ENCODE measurements at regions not wholly inside any gene's neighbourhood (a gene's known extent, or its start where the extent isn't known, plus 50 kb on each side); places are given as distances from the start of the nearest gene placed in this dataset.

GRCh38 chrX:22934640-22935039 lies 65.1 kb upstream of the DDX53 start:
- DNase-seq (ENCODE audit: low read depth, low spot score) = no peak
- H3K4me3 ChIP-seq = no peak overlapping the region
- in situ Hi-C loops (cut with MboI) (no loop called here), intact Hi-C loops (cut with micrococcal nuclease; ENCODE audit: unreplicated experiment) (no loop called here)
- TF ChIP-seq EZH2 (IDR thresholded peaks at IDR 0.05; ENCODE audit: borderline replicate concordance, control insufficient read depth, low read depth, low read length) (no peak), JUNB (IDR thresholded peaks at IDR 0.05) (no peak), ZBTB40 (IDR thresholded peaks at IDR 0.05; ENCODE audit: borderline replicate concordance) (no peak), HDAC6 (IDR thresholded peaks at IDR 0.05; ENCODE audit: unreplicated experiment) (no peak), KAT2A (conservative IDR thresholded peaks at IDR 0.05; ENCODE audit: control insufficient read depth, low read depth, low read length) (no peak), ZBTB4 (CRISPR knock-in tag; IDR thresholded peaks at IDR 0.05) (no peak), RFX5 (IDR thresholded peaks at IDR 0.05; ENCODE audit: low read depth, low read length) (no peak), SIN3A (IDR thresholded peaks at IDR 0.05; ENCODE audit: low read depth, low read length) (no peak), HDGF (IDR thresholded peaks at IDR 0.05) (no peak), NR2C1 (IDR thresholded peaks at IDR 0.05) (no peak), ZNF217 (IDR thresholded peaks at IDR 0.05) (no peak), TARDBP (IDR thresholded peaks at IDR 0.05; ENCODE audit: borderline replicate concordance) (no peak), NR2F1 (conservative IDR thresholded peaks at IDR 0.05) (no peak), TCF3 (IDR thresholded peaks at IDR 0.05; ENCODE audit: borderline replicate concordance, insufficient read depth, low read depth, low read length) (no peak), MEF2A (IDR thresholded peaks at IDR 0.05; ENCODE audit: insufficient read depth, low read depth, low read length) (no peak), E2F4 (IDR thresholded peaks at IDR 0.05; ENCODE audit: low read depth, low read length) (no peak), TCF12 (IDR thresholded peaks at IDR 0.05; ENCODE audit: low read depth, low read length) (no peak)
- H3K9ac ChIP-seq (ENCODE audit: control insufficient read depth, insufficient read depth, low read length) = no peak overlapping the region
- no peaks in the 10 kb centered on the region for H3K36me3 ChIP-seq (ENCODE audit: control insufficient read depth in 2 of 2, insufficient read depth in 2 of 2, low read length in 1 of 2)
- H4K20me1 ChIP-seq (ENCODE audit: control insufficient read depth, insufficient read depth) = no peaks in the 10 kb centered on the region
- ChIA-PET POLR2A (interaction anchor here (0.6 kb wide), 1 partner anchor 1145 kb away, joined by 4 read pairs; no protein-coding TSS in a partner anchor), CTCF (no interaction called here), RAD21 (ENCODE audit: unreplicated experiment) (no interaction called here), SMC1A (ENCODE audit: uncharacterized antibody, unreplicated experiment) (no interaction called here)
- H3K27me3 ChIP-seq (replicated peaks in 1 of 2; ENCODE audit: control insufficient read depth in 2 of 2, insufficient read depth in 2 of 2, low read length in 1 of 2) = no peaks in the 10 kb centered on the region
- H3K9me3 ChIP-seq (replicated peaks; ENCODE audit: control insufficient read depth, insufficient read depth, low read length) = no peaks in the 10 kb centered on the region
- no peaks in the 10 kb centered on the region for H3K79me2 ChIP-seq (ENCODE audit: control insufficient read depth, insufficient read depth, low read length)
- no peak overlapping the region for H3K27ac ChIP-seq (ENCODE audit: control insufficient read depth, insufficient read depth)
- no peak for FAIRE-seq
- WGBS (ENCODE audit: insufficient coverage, insufficient replicate concordance, low lambda C conversion rate, missing lambda C conversion rate) = 0% methylated on average over 2 of the region's 2 CpGs
- BruUV-seq (replicated peaks) = no TSS peak
- no peak overlapping the region for H3K4me2 ChIP-seq (ENCODE audit: control insufficient read depth, insufficient read depth)
- H2AFZ ChIP-seq (ENCODE audit: control insufficient read depth, low read depth, low read length) = no peak overlapping the region
- no peak for ATAC-seq
- no peaks in the 10 kb centered on the region for H3K4me1 ChIP-seq (ENCODE audit: control insufficient read depth, insufficient read depth, low read length)
